ENCODE measurements at regions not wholly inside any gene's neighbourhood (a gene's known extent, or its start where the extent isn't known, plus 50 kb on each side); places are given as distances from the start of the nearest gene placed in this dataset.

- no CpG with 5 or more reads among the region's 10 CpGs for WGBS (ENCODE audit: extremely low coverage, insufficient coverage, insufficient read length)
Measured at GRCh38 chr11:95697614-95698408, 91.8 kb downstream of the FAM76B start.

GRCh38 chr11:95695181-95695580, 94.4 kb downstream of the FAM76B start:
- Histone ChIP-seq H2BK12ac (ENCODE audit: low read length) (no peak overlapping the region), H4K8ac (ENCODE audit: low read depth, low read length) (no peak overlapping the region), H4K12ac (ENCODE audit: low read depth, low read length) (no peak overlapping the region), H3K9me3 (ENCODE audit: insufficient read depth, low read depth, low read length) (peaks cover 2% of the 10 kb centered on the region), H3K18ac (ENCODE audit: low read length) (no peak overlapping the region), H3K4me2 (ENCODE audit: low read length) (no peak overlapping the region), H3K9ac (ENCODE audit: low read length) (no peak overlapping the region), H3K4ac (ENCODE audit: low read depth, low read length) (no peak overlapping the region), H2BK5ac (ENCODE audit: low read depth, low read length, poor library complexity) (no peak overlapping the region), H4K91ac (ENCODE audit: low read depth, low read length) (no peak overlapping the region), H3K23ac (ENCODE audit: low read length) (no peak overlapping the region), H3K4me3 (ENCODE audit: low read depth, low read length) (no peak overlapping the region), H2BK120ac (ENCODE audit: insufficient read depth, low read length, poor library complexity) (no peak overlapping the region), H3K79me2 (ENCODE audit: control insufficient read depth, insufficient read depth, low read length, poor library complexity) (no peaks in the 10 kb centered on the region), H3K4me1 (ENCODE audit: control insufficient read depth in 1 of 2, insufficient read depth in 2 of 2, low read length in 2 of 2) (peaks cover 0 to 2% of the 10 kb centered on the region in 2 experiments), H3K14ac (ENCODE audit: low read length) (no peak overlapping the region), H3K36me3 (ENCODE audit: control insufficient read depth in 1 of 2, insufficient read depth in 2 of 2, low read length in 2 of 2) (no peaks in the 10 kb centered on the region), H3K79me1 (ENCODE audit: low read length) (no peaks in the 10 kb centered on the region), H2AFZ (ENCODE audit: insufficient read depth, low read length, poor library complexity) (no peak overlapping the region), H3K27me3 (ENCODE audit: insufficient read depth, low read length) (no peaks in the 10 kb centered on the region), H2AK5ac (ENCODE audit: low read length) (no peak overlapping the region), H3K27ac (ENCODE audit: low read depth, low read length) (no peak overlapping the region)
- no peak for DNase-seq

More at GRCh38 chr11:95697614-95698408, 91.8 kb downstream of the FAM76B start:
- H2AFZ ChIP-seq (ENCODE audit: insufficient read depth, low read length, poor library complexity): no peak overlapping the region
- H2BK12ac ChIP-seq (ENCODE audit: low read length): no peak overlapping the region
- H3K4me2 ChIP-seq (ENCODE audit: low read length): no peak overlapping the region
- no peak overlapping the region for H3K18ac ChIP-seq (ENCODE audit: low read length)
- no peak overlapping the region for H4K91ac ChIP-seq (ENCODE audit: low read depth, low read length)
- H3K4me1 ChIP-seq (ENCODE audit: control insufficient read depth in 1 of 2, insufficient read depth in 2 of 2, low read length in 2 of 2): peaks cover 0 to 2% of the 10 kb centered on the region in 2 experiments
- DNase-seq: peak in 1 of 2 donors; percentile 38
- H3K4me3 ChIP-seq (ENCODE audit: low read depth, low read length): no peak overlapping the region
- no peak overlapping the region for H2BK5ac ChIP-seq (ENCODE audit: low read depth, low read length, poor library complexity)
- H3K36me3 ChIP-seq (ENCODE audit: control insufficient read depth in 1 of 2, insufficient read depth in 2 of 2, low read length in 2 of 2): no peaks in the 10 kb centered on the region
- no peak overlapping the region for H3K27ac ChIP-seq (ENCODE audit: low read depth, low read length)
- H3K4ac ChIP-seq (ENCODE audit: low read depth, low read length): no peak overlapping the region
- peaks cover 2% of the 10 kb centered on the region for H3K9me3 ChIP-seq (ENCODE audit: insufficient read depth, low read depth, low read length)
- H3K14ac ChIP-seq (ENCODE audit: low read length): no peak overlapping the region
- no peak overlapping the region for H4K8ac ChIP-seq (ENCODE audit: low read depth, low read length)
- H2AK5ac ChIP-seq (ENCODE audit: low read length): no peak overlapping the region
- no peaks in the 10 kb centered on the region for H3K27me3 ChIP-seq (ENCODE audit: insufficient read depth, low read length)
- H4K12ac ChIP-seq (ENCODE audit: low read depth, low read length): no peak overlapping the region
- H3K23ac ChIP-seq (ENCODE audit: low read length): no peak overlapping the region
- H2BK120ac ChIP-seq (ENCODE audit: insufficient read depth, low read length, poor library complexity): no peak overlapping the region
- H3K79me1 ChIP-seq (ENCODE audit: low read length): no peaks in the 10 kb centered on the region
- no peak overlapping the region for H3K9ac ChIP-seq (ENCODE audit: low read length)
- H3K79me2 ChIP-seq (ENCODE audit: control insufficient read depth, insufficient read depth, low read length, poor library complexity): no peaks in the 10 kb centered on the region

GRCh38 chr11:95693298-95693697, 96.3 kb downstream of the FAM76B start:
- Histone ChIP-seq H3K4me3 (ENCODE audit: low read depth, low read length) (no peak overlapping the region), H3K18ac (ENCODE audit: low read length) (no peak overlapping the region), H3K9me3 (ENCODE audit: insufficient read depth, low read depth, low read length) (peaks cover 2% of the 10 kb centered on the region), H4K8ac (ENCODE audit: low read depth, low read length) (no peak overlapping the region), H3K79me1 (ENCODE audit: low read length) (no peaks in the 10 kb centered on the region), H3K79me2 (ENCODE audit: control insufficient read depth, insufficient read depth, low read length, poor library complexity) (no peaks in the 10 kb centered on the region), H3K23ac (ENCODE audit: low read length) (no peak overlapping the region), H2AFZ (ENCODE audit: insufficient read depth, low read length, poor library complexity) (no peak overlapping the region), H2AK5ac (ENCODE audit: low read length) (no peak overlapping the region), H3K4ac (ENCODE audit: low read depth, low read length) (no peak overlapping the region), H3K36me3 (ENCODE audit: control insufficient read depth in 1 of 2, insufficient read depth in 2 of 2, low read length in 2 of 2) (no peaks in the 10 kb centered on the region), H2BK120ac (ENCODE audit: insufficient read depth, low read length, poor library complexity) (no peak overlapping the region), H3K27ac (ENCODE audit: low read depth, low read length) (no peak overlapping the region), H3K14ac (ENCODE audit: low read length) (no peak overlapping the region), H3K9ac (ENCODE audit: low read length) (no peak overlapping the region), H2BK12ac (ENCODE audit: low read length) (no peak overlapping the region), H3K4me2 (ENCODE audit: low read length) (no peak overlapping the region), H3K4me1 (ENCODE audit: control insufficient read depth in 1 of 2, insufficient read depth in 2 of 2, low read length in 2 of 2) (peaks cover 0 to 2% of the 10 kb centered on the region in 2 experiments), H4K12ac (ENCODE audit: low read depth, low read length) (no peak overlapping the region), H2BK5ac (ENCODE audit: low read depth, low read length, poor library complexity) (no peak overlapping the region), H4K91ac (ENCODE audit: low read depth, low read length) (no peak overlapping the region), H3K27me3 (ENCODE audit: insufficient read depth, low read length) (no peaks in the 10 kb centered on the region)
- WGBS (ENCODE audit: extremely low coverage, insufficient coverage, insufficient read length): no CpG with 5 or more reads among the region's 1 CpG
- DNase-seq: no peak

GRCh38 chr11:95692526-95693260, 96.9 kb downstream of the FAM76B start:
- Histone ChIP-seq H2BK120ac (ENCODE audit: insufficient read depth, low read length, poor library complexity) (no peak overlapping the region), H4K12ac (ENCODE audit: low read depth, low read length) (no peak overlapping the region), H3K9ac (ENCODE audit: low read length) (no peak overlapping the region), H3K79me2 (ENCODE audit: control insufficient read depth, insufficient read depth, low read length, poor library complexity) (no peaks in the 10 kb centered on the region), H3K4ac (ENCODE audit: low read depth, low read length) (no peak overlapping the region), H2AFZ (ENCODE audit: insufficient read depth, low read length, poor library complexity) (no peak overlapping the region), H3K36me3 (ENCODE audit: control insufficient read depth in 1 of 2, insufficient read depth in 2 of 2, low read length in 2 of 2) (no peaks in the 10 kb centered on the region), H2AK5ac (ENCODE audit: low read length) (no peak overlapping the region), H3K4me1 (ENCODE audit: control insufficient read depth in 1 of 2, insufficient read depth in 2 of 2, low read length in 2 of 2) (peaks cover 0 to 2% of the 10 kb centered on the region in 2 experiments), H3K4me2 (ENCODE audit: low read length) (no peak overlapping the region), H3K27ac (ENCODE audit: low read depth, low read length) (no peak overlapping the region), H3K23ac (ENCODE audit: low read length) (no peak overlapping the region), H3K9me3 (ENCODE audit: insufficient read depth, low read depth, low read length) (peaks cover 2% of the 10 kb centered on the region), H3K79me1 (ENCODE audit: low read length) (no peaks in the 10 kb centered on the region), H2BK12ac (ENCODE audit: low read length) (no peak overlapping the region), H4K8ac (ENCODE audit: low read depth, low read length) (no peak overlapping the region), H3K27me3 (ENCODE audit: insufficient read depth, low read length) (no peaks in the 10 kb centered on the region), H3K4me3 (ENCODE audit: low read depth, low read length) (no peak overlapping the region), H4K91ac (ENCODE audit: low read depth, low read length) (no peak overlapping the region), H3K18ac (ENCODE audit: low read length) (no peak overlapping the region), H2BK5ac (ENCODE audit: low read depth, low read length, poor library complexity) (no peak overlapping the region), H3K14ac (ENCODE audit: low read length) (no peak overlapping the region)
- peak; percentile 21 to 83 for DNase-seq
- no CpG with 5 or more reads among the region's 3 CpGs for WGBS (ENCODE audit: extremely low coverage, insufficient coverage, insufficient read length)
